Mesendoderm (in vitro differentiated cells): ENCODE measurements at regions not wholly inside any gene's neighbourhood (a gene's known extent, or its start where the extent isn't known, plus 50 kb on each side); places are given as distances from the start of the nearest gene placed in this dataset.
A peak's percentile ranks its signal among the peaks of the same experiment; 100 is the strongest.

Experiments used
- DNase-seq: peaks from one replicate; pipeline ENCODE4 v3.0.0; 2013
- H2AK5ac ChIP-seq: 2 replicates; pipeline ENCODE4 v1.6.1; 2013; ENCODE audit warnings: low read length, inconsistent platforms
- H2BK120ac ChIP-seq: 2 replicates; pipeline ENCODE4 v1.6.1; 2013; ENCODE audit warnings: low read depth, mild to moderate bottlenecking, low read length, moderate library complexity, mixed read lengths
- H2BK15ac ChIP-seq: replicated peaks from 2 replicates; pipeline ENCODE4 v1.6.1; 2013; ENCODE audit warnings: low read depth, mild to moderate bottlenecking, moderate library complexity
- H2BK5ac ChIP-seq: 2 replicates; pipeline ENCODE4 v1.6.1; 2013; ENCODE audit warnings: low read length, inconsistent platforms
- H3K18ac ChIP-seq: 2 replicates; pipeline ENCODE4 v1.6.1; 2013; ENCODE audit warnings: mild to moderate bottlenecking, low read length, mixed read lengths
- H3K23ac ChIP-seq: one replicate; pipeline ENCODE4 v1.6.1; 2013; ENCODE audit warnings: low read length
- H3K27ac ChIP-seq: 2 replicates; pipeline ENCODE4 v1.5.1; 2013; ENCODE audit warnings: low read depth, mild to moderate bottlenecking, inconsistent platforms, low read length, moderate library complexity
- H3K27me3 ChIP-seq: 2 replicates; pipeline ENCODE4 v1.6.1; 2013; ENCODE audit warnings: low read length, control low read depth, mild to moderate bottlenecking, inconsistent platforms; ENCODE audit not compliant: insufficient read depth, poor library complexity
- H3K36me3 ChIP-seq: 2 replicates; pipeline ENCODE4 v1.6.1; 2013; ENCODE audit warnings: low read length, inconsistent platforms; ENCODE audit not compliant: control insufficient read depth, insufficient read depth
- H3K4ac ChIP-seq: one replicate; pipeline ENCODE4 v1.6.1; 2013; ENCODE audit warnings: low read depth, mild to moderate bottlenecking, low read length, moderate library complexity
- H3K4me1 ChIP-seq: 2 replicates; pipeline ENCODE4 v1.6.1; 2013; ENCODE audit warnings: low read depth, low read length, inconsistent platforms; ENCODE audit not compliant: control insufficient read depth
- H3K4me2 ChIP-seq: 2 replicates; pipeline ENCODE4 v1.6.1; 2013; ENCODE audit warnings: low read length
- H3K4me3 ChIP-seq: 2 replicates; pipeline ENCODE4 v1.5.1; 2013; ENCODE audit warnings: mild to moderate bottlenecking, low read length
- H3K56ac ChIP-seq: one replicate; pipeline ENCODE4 v1.6.1; 2013; ENCODE audit warnings: low read length
- H3K79me1 ChIP-seq: 2 replicates; pipeline ENCODE4 v1.6.1; 2013; ENCODE audit warnings: low read length, inconsistent platforms
- H3K79me2 ChIP-seq: 2 replicates; pipeline ENCODE4 v1.6.1; 2013; ENCODE audit warnings: mild to moderate bottlenecking, low read length; ENCODE audit not compliant: control insufficient read depth, insufficient read depth
- H3K9ac ChIP-seq: 2 replicates; pipeline ENCODE4 v1.6.1; 2013; ENCODE audit warnings: low read length, inconsistent platforms
- H4K5ac ChIP-seq: one replicate; pipeline ENCODE4 v1.6.1; 2013; ENCODE audit warnings: low read length
- H4K8ac ChIP-seq: one replicate; pipeline ENCODE4 v1.6.1; 2013; ENCODE audit warnings: low read depth, mild to moderate bottlenecking, control low read depth, low read length, moderate library complexity
- WGBS: extraction: QIAGEN DNeasy Blood & Tissue Kit; methylation state at CpG from one replicate; pipeline ENCODE4 v1.1.7; 2013; ENCODE audit warnings: low lambda C conversion rate, missing lambda C conversion rate; ENCODE audit not compliant: insufficient coverage; ENCODE audit errors: extremely low coverage; 5-methylcytosine and 5-hydroxymethylcytosine counted together

- Histone ChIP-seq H3K4me1 (peaks cover 7% of the 10 kb centered on the region), H3K4ac (no peak overlapping the region), H3K27me3 (no peaks in the 10 kb centered on the region), H3K23ac (no peak overlapping the region), H3K18ac (no peak overlapping the region), H3K79me1 (no peaks in the 10 kb centered on the region), H4K5ac (no peak overlapping the region), H4K8ac (no peak overlapping the region), H3K4me3 (no peak overlapping the region), H2BK15ac (no peak overlapping the region), H3K56ac (no peak overlapping the region), H3K4me2 (no peak overlapping the region), H3K27ac (no peak overlapping the region), H3K79me2 (no peaks in the 10 kb centered on the region), H2BK120ac (no peak overlapping the region), H2AK5ac (no peak overlapping the region), H2BK5ac (no peak overlapping the region), H3K9ac (no peak overlapping the region), H3K36me3 (no peaks in the 10 kb centered on the region)
- no peak for DNase-seq
- no CpG with 5 or more reads among the region's 1 CpG for WGBS
These were observed 271.4 kb downstream of the POLR1F start for GRCh38 chr7:19437446-19437845.

GRCh38 chr7:19427944-19428343 lies 280.9 kb downstream of the POLR1F start:
- H3K4ac ChIP-seq: no peak overlapping the region

DNA sequence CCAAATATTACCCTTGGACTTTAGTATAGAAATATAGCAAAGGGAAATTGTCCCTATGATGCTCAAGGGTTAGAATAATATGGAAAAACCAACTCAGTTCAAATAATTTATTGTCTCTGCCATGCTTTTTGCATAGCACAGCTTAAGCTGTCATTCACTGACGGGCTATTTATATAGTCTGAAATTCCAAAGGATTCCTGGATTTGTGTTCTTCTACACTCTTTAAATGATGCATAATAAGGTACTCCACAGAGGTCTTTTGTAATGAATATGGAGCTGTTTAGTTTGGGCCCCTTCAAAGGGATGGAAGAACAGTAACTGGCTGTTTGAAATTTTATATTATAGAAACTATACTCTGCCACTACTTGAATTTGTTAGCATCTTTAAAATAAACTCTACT lies 276.6 kb upstream of the FERD3L start:
- H2AK5ac ChIP-seq: no peak overlapping the region
- H3K4me3 ChIP-seq: no peak overlapping the region
- no peak overlapping the region for H2BK5ac ChIP-seq
- no peaks in the 10 kb centered on the region for H3K27me3 ChIP-seq
- H4K5ac ChIP-seq: no peak overlapping the region
- no peak for DNase-seq
- WGBS: no CpG with 5 or more reads among the region's 1 CpG
- H2BK120ac ChIP-seq: no peak overlapping the region
- H3K36me3 ChIP-seq: no peaks in the 10 kb centered on the region
- no peak overlapping the region for H3K56ac ChIP-seq
- H3K79me2 ChIP-seq: no peaks in the 10 kb centered on the region
- H3K27ac ChIP-seq: no peak overlapping the region
- no peak overlapping the region for H3K9ac ChIP-seq
- no peak overlapping the region for H2BK15ac ChIP-seq
- H3K79me1 ChIP-seq: no peaks in the 10 kb centered on the region
- no peak overlapping the region for H3K4me2 ChIP-seq
- no peak overlapping the region for H3K4ac ChIP-seq
- H3K4me1 ChIP-seq: no peaks in the 10 kb centered on the region
- H3K18ac ChIP-seq: no peak overlapping the region
- H3K23ac ChIP-seq: no peak overlapping the region
- no peak overlapping the region for H4K8ac ChIP-seq

More at GRCh38 chr7:19427944-19428343, 280.9 kb downstream of the POLR1F start:
- no peaks in the 10 kb centered on the region for H3K79me2 ChIP-seq
- no peak overlapping the region for H3K23ac ChIP-seq
- no peak overlapping the region for H4K8ac ChIP-seq
- no peak overlapping the region for H2AK5ac ChIP-seq
- no peaks in the 10 kb centered on the region for H3K4me1 ChIP-seq
- no peak overlapping the region for H3K4me3 ChIP-seq
- no peak overlapping the region for H4K5ac ChIP-seq
- no peak overlapping the region for H2BK15ac ChIP-seq
- H3K27ac ChIP-seq: no peak overlapping the region
- H2BK120ac ChIP-seq: no peak overlapping the region
- no peak overlapping the region for H3K4me2 ChIP-seq
- H3K56ac ChIP-seq: no peak overlapping the region
- H2BK5ac ChIP-seq: no peak overlapping the region
- WGBS: no CpG with 5 or more reads among the region's 3 CpGs
- H3K18ac ChIP-seq: peak overlapping the region; percentile 51
- H3K36me3 ChIP-seq: no peaks in the 10 kb centered on the region
- H3K27me3 ChIP-seq: no peaks in the 10 kb centered on the region
- H3K79me1 ChIP-seq: no peaks in the 10 kb centered on the region
- H3K9ac ChIP-seq: no peak overlapping the region
- no peak for DNase-seq

DNA sequence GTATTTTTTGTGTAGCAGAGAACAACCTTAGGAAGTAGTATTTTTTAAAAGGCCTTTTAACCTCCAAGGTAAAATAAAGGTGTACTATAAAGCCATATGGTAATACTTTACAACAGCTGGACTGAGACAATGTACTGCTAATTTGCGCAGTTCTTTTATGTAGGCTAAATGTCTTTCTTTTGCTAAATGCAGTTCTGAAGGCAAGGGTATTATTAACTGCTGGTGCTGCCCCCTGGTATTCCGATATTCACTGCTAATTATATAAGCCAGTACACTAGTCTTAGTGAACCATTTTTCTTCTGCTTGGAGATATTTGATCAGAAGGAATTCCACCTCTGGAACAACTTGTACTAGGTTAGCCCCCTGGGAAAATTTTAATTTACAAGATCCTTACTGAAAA lies 272.0 kb upstream of the FERD3L start:
- Histone ChIP-seq H3K36me3 (no peaks in the 10 kb centered on the region), H2AK5ac (no peak overlapping the region), H2BK5ac (no peak overlapping the region), H3K27ac (no peak overlapping the region), H3K56ac (no peak overlapping the region), H4K8ac (no peak overlapping the region), H3K4ac (no peak overlapping the region), H3K4me1 (no peaks in the 10 kb centered on the region), H3K4me2 (no peak overlapping the region), H3K79me2 (no peaks in the 10 kb centered on the region), H3K27me3 (no peaks in the 10 kb centered on the region), H3K18ac (no peak overlapping the region), H3K79me1 (no peaks in the 10 kb centered on the region), H3K4me3 (no peak overlapping the region), H2BK120ac (no peak overlapping the region), H3K9ac (no peak overlapping the region), H3K23ac (no peak overlapping the region), H4K5ac (no peak overlapping the region), H2BK15ac (no peak overlapping the region)
- no CpG with 5 or more reads among the region's 2 CpGs for WGBS
- no peak for DNase-seq

DNA sequence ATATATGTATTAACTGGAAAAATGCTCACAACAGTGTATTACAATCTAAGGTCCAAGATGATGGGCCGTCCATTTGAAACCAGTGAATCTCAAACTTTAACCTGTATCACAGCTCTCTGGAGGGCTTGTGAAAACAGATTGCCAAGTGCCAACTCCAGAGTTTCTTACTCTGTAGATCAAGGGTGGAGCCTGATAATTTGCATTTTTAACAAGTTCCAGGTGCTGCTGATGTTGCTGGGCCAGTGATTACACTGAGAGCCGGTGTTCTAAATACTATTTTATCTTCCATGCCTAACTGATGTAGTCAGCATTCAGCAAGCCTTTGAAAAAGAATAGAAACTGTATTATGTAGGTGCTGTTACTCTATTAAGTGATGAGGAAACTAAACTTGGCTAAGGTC lies 269.9 kb upstream of the FERD3L start:
- H3K4me2 ChIP-seq: no peak overlapping the region
- no peak overlapping the region for H3K56ac ChIP-seq
- no peak overlapping the region for H2AK5ac ChIP-seq
- H3K27me3 ChIP-seq: no peaks in the 10 kb centered on the region
- H3K4ac ChIP-seq: no peak overlapping the region
- H3K27ac ChIP-seq: no peak overlapping the region
- H4K5ac ChIP-seq: no peak overlapping the region
- no peak overlapping the region for H3K4me3 ChIP-seq
- H2BK120ac ChIP-seq: no peak overlapping the region
- no peaks in the 10 kb centered on the region for H3K4me1 ChIP-seq
- no peaks in the 10 kb centered on the region for H3K79me1 ChIP-seq
- H3K23ac ChIP-seq: no peak overlapping the region
- WGBS: no CpG with 5 or more reads among the region's 2 CpGs
- H3K36me3 ChIP-seq: no peaks in the 10 kb centered on the region
- DNase-seq: peak; percentile 8
- H4K8ac ChIP-seq: no peak overlapping the region
- no peak overlapping the region for H2BK5ac ChIP-seq
- no peaks in the 10 kb centered on the region for H3K79me2 ChIP-seq
- H3K18ac ChIP-seq: no peak overlapping the region
- no peak overlapping the region for H3K9ac ChIP-seq
- H2BK15ac ChIP-seq: no peak overlapping the region

DNA sequence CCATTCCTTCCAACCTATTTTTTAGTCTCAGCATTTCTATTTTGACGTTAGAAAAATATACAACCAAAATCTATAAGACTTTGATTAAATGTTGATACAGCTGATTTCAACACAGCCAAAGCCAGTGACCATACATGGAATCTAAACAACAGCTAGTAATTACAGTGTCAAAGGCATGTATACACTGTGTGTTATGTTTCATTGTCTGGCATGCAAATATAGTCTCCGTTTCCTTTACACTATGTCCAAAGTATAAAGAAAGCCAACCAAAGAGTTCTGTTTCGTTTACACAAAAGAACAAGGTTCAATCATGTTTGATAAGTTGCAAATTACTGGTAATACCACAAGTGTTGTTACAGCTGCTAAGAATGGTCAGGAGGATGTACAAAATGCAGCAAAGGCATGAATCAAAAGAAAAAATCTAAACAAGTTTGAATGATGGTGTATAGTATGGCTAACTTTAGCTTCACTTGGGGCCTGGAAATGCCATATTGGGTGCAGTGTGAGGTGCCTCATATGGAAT lies 268.3 kb upstream of the FERD3L start:
- Histone ChIP-seq H3K23ac (no peak overlapping the region), H3K9ac (no peak overlapping the region), H3K27ac (no peak overlapping the region), H2BK5ac (no peak overlapping the region), H2BK120ac (no peak overlapping the region), H3K56ac (no peak overlapping the region), H3K36me3 (no peaks in the 10 kb centered on the region), H3K4ac (no peak overlapping the region), H4K8ac (no peak overlapping the region), H3K4me2 (no peak overlapping the region), H2AK5ac (no peak overlapping the region), H2BK15ac (no peak overlapping the region), H3K4me1 (no peaks in the 10 kb centered on the region), H3K4me3 (no peak overlapping the region), H3K79me2 (no peaks in the 10 kb centered on the region), H3K18ac (no peak overlapping the region), H3K27me3 (no peaks in the 10 kb centered on the region), H3K79me1 (no peaks in the 10 kb centered on the region), H4K5ac (no peak overlapping the region)
- WGBS: no CpG with 5 or more reads among the region's 3 CpGs
- no peak for DNase-seq
